SH-SY5Y (cell line): ENCODE measurements at regions not wholly inside any gene's neighbourhood (a gene's known extent, or its start where the extent isn't known, plus 50 kb on each side); places are given as distances from the start of the nearest gene placed in this dataset.

Experiments used
- GATA2 ChIP-seq: IDR thresholded peaks from 2 replicates; pipeline ENCODE4 v1.6.1; 2011; ENCODE audit warnings: mild to moderate bottlenecking, low read depth, low read length
- GATA3 ChIP-seq: IDR thresholded peaks from 2 replicates; pipeline ENCODE4 v1.6.1; 2011; ENCODE audit warnings: low read depth, mild to moderate bottlenecking, low read length, moderate library complexity

DNA sequence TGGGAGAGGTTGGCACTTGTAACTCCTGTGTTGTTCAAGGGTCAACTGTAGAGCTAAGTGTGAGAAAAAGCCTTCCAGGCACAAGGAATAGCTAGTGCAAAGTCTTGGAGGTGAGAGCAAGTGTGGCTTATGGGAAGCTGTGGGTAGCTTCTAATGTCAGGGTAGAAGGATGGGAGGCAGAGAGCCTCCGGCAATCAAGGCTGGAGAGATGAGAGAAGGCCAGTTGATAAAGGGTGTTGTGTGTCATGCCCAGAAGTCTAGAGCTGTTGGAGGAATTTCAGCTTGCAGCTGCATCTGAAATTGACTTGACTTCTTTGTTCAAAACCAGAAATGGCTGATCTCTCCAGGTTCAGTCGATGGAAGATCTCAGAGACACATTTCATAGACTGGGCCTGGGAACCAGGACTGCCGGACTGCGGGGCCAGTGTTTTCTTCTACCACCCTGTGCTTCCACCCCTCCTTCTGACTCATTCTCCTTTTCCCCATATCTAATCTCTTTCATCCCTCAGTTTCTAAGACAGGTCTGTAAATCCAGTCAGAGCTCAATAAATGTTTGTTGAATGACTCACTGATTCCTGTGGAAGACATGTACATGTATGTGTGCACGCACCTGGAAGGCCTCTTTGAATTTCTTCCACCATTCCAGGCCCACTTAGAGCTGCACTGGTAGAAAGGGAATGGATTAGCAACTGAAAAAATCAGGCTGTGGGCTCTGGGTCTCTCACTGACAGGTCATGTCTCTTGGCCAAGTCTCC is 67.8 kb upstream of the KLF4 start:
- no peak for TF ChIP-seq GATA2
- TF ChIP-seq GATA3 = no peak

DNA sequence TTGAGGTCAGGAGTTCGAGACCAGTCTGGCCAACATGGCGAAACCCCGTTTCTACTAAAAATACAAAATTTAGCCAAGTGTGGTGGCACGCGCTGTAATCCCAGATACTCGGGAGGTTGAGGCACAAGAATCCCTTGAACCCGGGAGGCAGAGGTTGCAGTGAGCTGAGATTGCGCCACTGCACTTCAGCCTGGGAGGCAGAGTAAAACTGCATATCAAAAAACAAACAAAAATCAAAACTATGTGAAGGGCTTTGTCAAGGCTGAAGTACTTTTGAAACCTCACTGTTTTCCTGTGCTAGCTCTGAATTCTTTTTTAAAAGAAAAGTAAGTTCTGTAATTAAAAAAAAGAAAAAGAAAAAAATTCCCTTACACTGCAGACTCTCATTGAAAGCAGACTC is 65.1 kb upstream of the KLF4 start:
- no peak for TF ChIP-seq GATA3
- TF ChIP-seq GATA2 = no peak

DNA sequence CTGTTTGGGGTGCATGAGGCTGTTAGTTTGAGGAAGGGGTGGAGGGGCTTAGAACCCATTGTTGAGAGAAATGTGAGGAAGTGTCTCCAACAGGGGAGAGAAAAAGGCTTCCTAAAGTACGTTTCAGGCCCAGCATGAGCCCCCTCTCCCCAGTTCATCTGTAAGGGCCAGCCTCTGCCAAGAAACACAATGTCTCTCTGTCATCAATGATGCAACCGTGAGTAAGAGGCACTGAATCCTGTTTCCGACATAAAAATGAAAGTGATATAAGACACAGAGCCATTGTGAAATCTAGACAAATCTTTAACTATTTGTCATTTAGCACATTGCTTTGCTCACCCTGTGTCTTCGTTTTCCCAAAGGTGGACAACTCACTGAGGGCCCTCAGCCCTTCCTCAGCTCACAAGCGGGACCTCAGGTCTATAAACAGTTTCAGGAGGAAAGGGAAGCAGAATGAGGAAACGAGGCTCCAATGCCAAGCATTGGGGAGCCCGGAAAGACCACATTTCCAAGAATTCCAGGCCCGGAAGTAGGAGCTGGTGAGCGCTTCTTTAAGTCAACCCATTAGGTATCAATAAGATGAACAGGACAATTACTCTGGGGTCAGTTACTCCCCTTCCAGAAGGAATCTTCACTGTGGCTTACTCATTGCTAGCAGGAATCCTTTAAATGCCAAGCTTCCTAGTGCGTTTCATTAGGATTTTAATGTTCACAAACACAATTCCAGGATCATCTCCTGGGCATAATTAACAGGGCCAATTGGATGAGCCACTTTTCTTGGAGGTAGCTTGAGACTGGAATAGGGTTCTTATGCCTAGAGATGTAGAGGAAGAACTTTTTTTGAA is 59.0 kb upstream of the KLF4 start:
- TF ChIP-seq GATA2 = no peak
- TF ChIP-seq GATA3 = no peak

DNA sequence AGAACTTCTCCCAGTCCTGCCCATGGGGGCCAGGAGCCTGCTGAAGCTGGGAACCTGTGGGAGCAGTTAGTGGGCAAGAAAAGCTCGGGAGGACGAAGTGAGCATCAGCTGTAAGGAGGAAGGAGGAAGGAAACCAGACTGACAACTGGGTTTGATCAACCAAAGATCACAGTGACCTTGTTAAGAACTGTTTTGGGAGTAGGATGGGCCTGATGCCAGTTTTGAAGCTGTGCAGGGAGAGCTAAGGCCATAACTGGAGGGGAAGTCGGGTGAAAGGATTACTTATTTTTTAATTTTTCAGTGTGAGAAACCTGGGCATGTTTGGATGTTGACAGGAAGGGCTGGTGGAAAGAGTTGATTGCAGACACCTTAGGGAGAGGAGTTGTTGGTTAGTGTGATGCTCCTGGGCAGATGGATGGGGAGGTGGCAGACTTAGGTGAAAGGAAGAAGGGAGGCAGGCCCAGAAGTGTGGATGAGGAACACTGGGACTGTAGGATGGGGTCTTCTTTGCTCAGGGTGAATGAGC is 58.3 kb upstream of the KLF4 start:
- TF ChIP-seq GATA3 = no peak
- no peak for TF ChIP-seq GATA2

DNA sequence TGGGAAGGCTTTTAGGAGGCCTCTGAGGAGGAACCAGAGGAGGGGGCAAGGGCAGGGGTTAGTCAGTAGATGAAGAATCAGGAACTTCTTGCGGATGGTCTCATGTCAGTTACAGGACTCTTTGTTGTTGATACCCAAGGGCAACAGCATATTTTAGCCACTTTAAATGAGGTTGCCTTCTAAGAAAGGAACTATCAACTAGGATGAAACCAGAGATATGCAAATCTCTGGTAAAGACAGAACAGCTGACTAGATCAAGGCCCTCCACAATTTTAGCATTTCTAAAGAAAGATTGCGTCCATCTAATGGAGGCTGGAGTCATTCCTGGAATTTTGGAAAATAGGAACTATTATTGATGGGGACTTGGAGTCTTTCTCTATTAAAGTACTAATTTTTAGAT is 57.7 kb upstream of the KLF4 start:
- TF ChIP-seq GATA2 (no peak), GATA3 (no peak)

DNA sequence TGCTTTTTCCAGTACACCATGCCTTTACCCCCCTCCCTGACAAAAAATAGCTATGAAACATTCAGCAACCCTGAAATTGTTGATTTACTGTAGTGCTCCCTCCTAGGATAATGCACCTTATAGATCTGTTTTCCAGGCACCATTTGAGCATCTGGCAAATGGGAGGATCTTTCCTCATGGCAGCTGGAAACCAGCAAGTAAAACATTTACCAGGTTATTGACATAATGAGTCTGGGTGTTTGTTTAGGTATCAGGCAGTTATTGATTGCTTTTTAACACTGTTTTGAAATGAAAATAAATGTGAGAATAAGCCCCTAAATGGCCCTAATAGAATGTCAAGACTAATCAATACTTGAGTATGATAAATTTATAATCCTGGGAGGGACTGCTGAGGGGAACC is 57.3 kb upstream of the KLF4 start:
- no peak for TF ChIP-seq GATA3
- no peak for TF ChIP-seq GATA2

DNA sequence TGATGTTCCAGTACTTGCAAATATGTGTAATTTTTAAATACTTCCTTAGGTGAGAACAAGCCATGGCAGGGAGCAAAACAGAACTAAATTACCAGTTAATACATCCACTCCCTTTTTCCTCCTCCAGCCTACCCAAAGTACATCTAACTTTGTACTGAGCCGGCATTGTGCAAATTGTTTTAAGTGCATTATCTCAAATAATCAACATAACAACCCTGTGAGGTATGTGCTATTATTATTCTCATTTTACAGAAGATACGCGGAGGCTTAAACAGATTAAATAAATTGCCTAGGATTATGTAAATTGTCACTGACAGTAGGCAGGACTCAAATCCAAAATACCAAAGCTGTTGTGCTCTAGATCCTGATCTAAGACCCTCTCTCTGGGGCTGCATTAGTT is 55.5 kb upstream of the KLF4 start:
- TF ChIP-seq GATA3 = no peak
- TF ChIP-seq GATA2 = no peak

DNA sequence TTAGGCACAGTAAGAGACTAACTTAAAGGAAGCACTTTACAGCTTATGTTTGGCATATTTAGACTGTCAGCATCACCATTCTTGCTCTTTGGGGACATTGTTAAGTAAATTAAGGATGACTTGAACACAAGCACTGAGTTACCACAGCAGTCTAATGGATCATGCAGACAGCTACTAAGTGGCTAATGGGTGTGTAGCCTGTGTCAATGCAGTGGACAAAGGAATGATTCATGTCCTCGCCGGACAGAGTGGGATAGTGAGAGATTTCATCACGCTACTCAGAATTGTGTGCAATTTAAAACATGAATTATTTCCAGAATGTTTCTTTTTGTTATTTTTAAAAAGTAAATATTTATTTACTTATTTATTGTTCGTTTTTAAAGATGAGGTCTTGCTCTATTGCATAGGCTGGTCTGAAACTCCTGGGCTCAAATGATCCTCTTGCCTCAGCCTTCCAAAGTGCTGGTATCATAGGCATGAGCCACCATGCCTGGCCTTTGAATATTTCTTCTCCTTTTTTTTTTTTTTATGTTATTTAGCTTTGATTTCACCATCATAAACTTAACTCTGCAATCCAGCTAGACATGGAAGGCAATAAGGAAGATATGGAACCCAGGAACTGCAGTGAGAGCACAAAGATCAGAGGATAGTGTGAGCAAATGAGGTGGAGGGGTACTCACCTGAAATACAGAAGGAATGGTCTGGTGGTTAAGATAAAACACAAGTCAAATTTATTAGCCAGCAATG is 53.0 kb upstream of the KLF4 start:
- no peak for TF ChIP-seq GATA2
- TF ChIP-seq GATA3 = no peak

DNA sequence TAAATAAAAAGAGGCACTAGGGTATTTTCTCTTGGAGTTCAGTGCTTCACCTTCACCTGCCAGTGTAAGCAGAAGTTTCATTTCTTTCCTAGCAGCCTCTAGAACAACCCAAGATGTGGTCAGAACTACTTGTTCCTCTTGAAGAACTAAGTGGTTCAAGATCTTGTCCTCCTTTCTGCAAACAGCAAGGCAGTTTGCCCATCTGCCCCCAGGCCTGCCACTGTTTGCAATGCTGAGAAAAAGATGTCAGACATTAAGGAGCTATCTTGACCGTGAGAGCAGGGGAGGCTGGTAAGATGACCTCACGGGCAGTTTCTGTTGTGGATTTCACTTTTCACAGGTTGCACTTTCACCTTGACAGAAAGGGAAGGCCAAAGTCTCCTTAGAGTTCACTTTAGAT is 52.0 kb upstream of the KLF4 start:
- TF ChIP-seq GATA3 (no peak), GATA2 (no peak)

DNA sequence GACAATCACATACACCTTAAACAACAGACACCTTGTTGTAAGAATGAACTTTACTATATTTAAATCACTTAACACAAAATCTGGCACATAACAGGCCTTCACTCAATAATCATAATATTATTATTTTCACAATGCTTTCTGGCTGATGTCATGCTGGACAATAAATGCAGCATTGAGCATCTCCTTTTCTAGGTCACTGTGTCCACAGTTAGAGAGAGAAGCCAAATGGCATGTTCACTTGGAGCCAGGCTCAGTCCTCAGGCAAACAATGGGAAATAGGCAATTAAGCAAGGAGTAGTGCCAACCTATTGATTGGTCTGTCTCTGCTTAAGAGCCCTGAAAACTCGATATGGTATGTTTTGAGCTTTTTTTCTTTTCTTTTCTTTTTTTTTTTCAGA is 50.6 kb upstream of the KLF4 start:
- no peak for TF ChIP-seq GATA3
- no peak for TF ChIP-seq GATA2

DNA sequence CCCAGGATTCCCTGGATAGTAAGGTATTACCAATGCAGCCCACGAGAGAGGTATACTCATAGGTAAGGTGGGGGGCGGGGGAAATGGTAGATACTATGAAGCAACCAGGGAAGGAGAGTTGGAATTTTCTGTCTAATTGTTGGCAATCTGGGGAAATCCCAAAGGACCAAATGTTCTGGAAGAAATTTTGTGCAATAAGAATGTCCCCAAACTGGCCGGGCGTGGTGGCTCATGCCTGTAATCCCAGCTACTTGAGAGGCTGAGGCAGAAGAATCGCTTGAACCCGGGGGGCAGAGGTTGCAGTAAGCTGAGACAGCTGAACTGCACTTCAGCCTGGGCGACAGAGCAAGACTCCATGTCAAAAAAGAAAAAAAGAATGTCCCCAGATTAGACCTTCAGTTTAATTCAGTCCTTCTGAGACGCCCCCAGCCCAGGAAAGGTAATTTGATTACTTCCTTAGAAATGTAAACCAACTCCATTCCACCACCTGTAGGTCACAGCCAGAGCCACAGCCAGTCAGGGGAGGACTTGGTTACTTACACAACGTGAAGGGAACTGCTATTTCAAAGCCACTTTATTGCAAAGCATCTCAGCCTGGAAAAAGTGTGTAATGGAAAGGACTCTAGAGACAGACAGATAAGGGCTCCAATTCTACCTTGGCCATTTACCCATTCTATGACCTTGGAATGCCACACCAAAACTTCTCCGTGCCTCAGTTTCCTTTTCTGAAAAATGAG is 50.0 kb upstream of the KLF4 start:
- no peak for TF ChIP-seq GATA3
- no peak for TF ChIP-seq GATA2
